K562 (cell line): ENCODE measurements at regions not wholly inside any gene's neighbourhood (a gene's known extent, or its start where the extent isn't known, plus 50 kb on each side); places are given as distances from the start of the nearest gene placed in this dataset.

ENCODE experiments used
- ATAC-seq: fragments of 200-7000 bp; cut with Tn5 transposase; 3 replicates; pipeline ENCODE4 v1.9.1; 2020; ENCODE audit warnings: moderate library complexity
- BruUV-seq: library from RNA; stranded (reverse); fragments of 400-500 nt; replicated peaks from 2 replicates; lab custom pipeline; 2021; lab: Mats Ljungman, UMichigan
- CTCF ChIA-PET: fragments of 300-600 bp; formaldehyde crosslinking; extraction: SDS; loops from one replicate; lab custom pipeline; 2021; ENCODE audit warnings: low intra/inter-chr PET ratio; lab: Yijun Ruan, JAX
- POLR2A ChIA-PET: fragments of 300-600, 350-650 bp; sonication (Branson Sonifier 250); formaldehyde crosslinking; extraction: SDS; loops from one replicate; lab custom pipeline; 2021; ENCODE audit warnings: antibody characterized with exemption, inconsistent platforms; lab: Yijun Ruan, JAX
- DNase-seq, 4 experiments: peaks; one replicate each; pipeline versions ENCODE4 v3.0.0 to v3.0.0-alpha.2; 2011 to 2018; ENCODE audit warnings: low spot score in 3 of 4, mixed read lengths in 3 of 4; ENCODE audit errors: extremely low read depth in 1 of 4
- FAIRE-seq: peaks from 2 replicates; lab custom pipeline; 2011; peaks lifted over from hg19 to GRCh38; lab: Jason Lieb, UNC
- H2AFZ ChIP-seq: 2 replicates; pipeline ENCODE4 v1.6.0; 2011; ENCODE audit warnings: low read depth, low read length, control low read depth, inconsistent platforms
- H3K27ac ChIP-seq: fragments of 200-600 bp; 3 replicates; pipeline ENCODE4 v1.8.0; 2011; ENCODE audit warnings: low read depth, mild to moderate bottlenecking, control low read depth, inconsistent platforms, low read length, moderate library complexity, mixed read lengths; ENCODE audit errors: extremely low read depth
- H3K27me3 ChIP-seq, 2 experiments: fragments of 300-600 bp in 1 of 2; 2 replicates in 1 of 2; 3 replicates in 1 of 2; pipeline versions ENCODE4 v1.6.0 to v1.8.0; 2011; ENCODE audit warnings: inconsistent platforms in 2 of 2, low read length in 2 of 2, mild to moderate bottlenecking in 1 of 2, mixed read lengths in 1 of 2, moderate library complexity in 1 of 2; ENCODE audit not compliant: control insufficient read depth in 2 of 2, insufficient read depth in 2 of 2
- H3K36me3 ChIP-seq: fragments of 300-600 bp; 3 replicates; pipeline ENCODE4 v1.8.0; 2011; ENCODE audit warnings: mild to moderate bottlenecking, low read length, inconsistent platforms; ENCODE audit not compliant: control insufficient read depth, insufficient read depth
- H3K4me1 ChIP-seq, 2 experiments: fragments of 200-600 bp in 1 of 2; replicated peaks in 1 of 2; 2 replicates in 1 of 2; 3 replicates in 1 of 2; pipeline versions ENCODE4 v1.5.1 to v1.8.0; 2011; ENCODE audit warnings: inconsistent platforms in 2 of 2, low read length in 2 of 2, mild to moderate bottlenecking in 1 of 2, mixed read lengths in 1 of 2, moderate library complexity in 1 of 2; ENCODE audit not compliant: control insufficient read depth in 2 of 2, insufficient read depth in 2 of 2
- H3K4me2 ChIP-seq: 2 replicates; pipeline ENCODE4 v1.6.1; 2011; ENCODE audit warnings: low read length, control low read depth, inconsistent platforms, mixed read lengths; ENCODE audit not compliant: insufficient read depth
- H3K4me3 ChIP-seq: fragments of 200-600 bp; sonication (generic), shearing (Covaris generic); 2 replicates; pipeline ENCODE4 v1.5.1; 2016; ENCODE audit warnings: control low read depth, inconsistent platforms
- H3K79me2 ChIP-seq: fragments of 200-600 bp; 3 replicates; pipeline ENCODE4 v1.8.0; 2011; ENCODE audit warnings: low read length, inconsistent platforms; ENCODE audit not compliant: control insufficient read depth, insufficient read depth
- H3K9ac ChIP-seq, 2 experiments: 2 replicates each; pipeline versions ENCODE4 v1.6.0 to v1.6.1; 2011; ENCODE audit warnings: low read depth in 2 of 2, low read length in 2 of 2, control low read depth in 1 of 2, inconsistent platforms in 1 of 2, mild to moderate bottlenecking in 1 of 2, mixed read lengths in 1 of 2; ENCODE audit not compliant: insufficient read depth in 1 of 2
- H3K9me1 ChIP-seq: one replicate; pipeline ENCODE4 v1.6.0; 2011; ENCODE audit warnings: inconsistent platforms, mild to moderate bottlenecking, low read length, moderate library complexity; ENCODE audit not compliant: control insufficient read depth, insufficient read depth
- H3K9me3 ChIP-seq: replicated peaks from 2 replicates; pipeline ENCODE4 v1.5.1; 2011; ENCODE audit warnings: low read depth, low read length, inconsistent platforms; ENCODE audit not compliant: control insufficient read depth, insufficient read depth
- H4K20me1 ChIP-seq: replicated peaks from 2 replicates; pipeline ENCODE4 v1.6.1; 2011; ENCODE audit warnings: low read length, inconsistent platforms, mixed read lengths; ENCODE audit not compliant: control insufficient read depth, insufficient read depth
- MIER1 ChIP-seq: fragments of 450-650 bp; IDR thresholded peaks from 2 replicates; pipeline ENCODE4 v1.6.1; 2016; ENCODE audit warnings: antibody characterized with exemption, mild to moderate bottlenecking, low read depth
- NUFIP1 ChIP-seq: fragments of 450-650 bp; IDR thresholded peaks from 2 replicates; pipeline ENCODE4 v1.6.1; 2018; ENCODE audit not compliant: partially characterized antibody
- TCF3 ChIP-seq: sonication (generic); formaldehyde crosslinking; IDR thresholded peaks from 2 replicates; pipeline ENCODE4 v1.4.0; 2020; ENCODE audit warnings: mild to moderate bottlenecking, missing genetic modification reagents
- ZNF140 ChIP-seq: fragments of 250-450 bp; sonication (Bioruptor Pico); IDR thresholded peaks from 2 replicates; pipeline ENCODE4 v1.8.0; 2021; ENCODE audit warnings: moderate library complexity, mild to moderate bottlenecking, inconsistent platforms
- ZNF146 ChIP-seq: IDR thresholded peaks from one replicate; pipeline ENCODE4 v1.6.1; 2018; ENCODE audit warnings: missing compliant biosample characterization; ENCODE audit not compliant: unreplicated experiment
- WGBS: fragments of 100-300 bp; shearing (Covaris generic); methylation state at CpG from one replicate; pipeline ENCODE4 v1.1.6; 2016; ENCODE audit warnings: low coverage, mixed read lengths; ENCODE audit not compliant: insufficient coverage; ENCODE audit errors: missing lambda C conversion rate; 5-methylcytosine and 5-hydroxymethylcytosine counted together
- in situ Hi-C: fragments of 300-500 bp; cut with MboI; formaldehyde crosslinking; loops from 4 replicates; pipeline ENCODE4 v1.15.0; 2018; ENCODE audit warnings: inconsistent platforms, mixed read lengths
- intact Hi-C: fragments of 100-400 bp; cut with micrococcal nuclease; formaldehyde crosslinking; loops from 2 replicates; pipeline ENCODE4 v1.14.2; 2022
- TF ChIP-seq, protein P1 (sequence below): sonication (generic); formaldehyde crosslinking; IDR thresholded peaks from 2 replicates; pipeline ENCODE4 v1.8.0; 2023; ENCODE audit warnings: missing genetic modification reagents, mild to moderate bottlenecking, borderline replicate concordance

DNA sequence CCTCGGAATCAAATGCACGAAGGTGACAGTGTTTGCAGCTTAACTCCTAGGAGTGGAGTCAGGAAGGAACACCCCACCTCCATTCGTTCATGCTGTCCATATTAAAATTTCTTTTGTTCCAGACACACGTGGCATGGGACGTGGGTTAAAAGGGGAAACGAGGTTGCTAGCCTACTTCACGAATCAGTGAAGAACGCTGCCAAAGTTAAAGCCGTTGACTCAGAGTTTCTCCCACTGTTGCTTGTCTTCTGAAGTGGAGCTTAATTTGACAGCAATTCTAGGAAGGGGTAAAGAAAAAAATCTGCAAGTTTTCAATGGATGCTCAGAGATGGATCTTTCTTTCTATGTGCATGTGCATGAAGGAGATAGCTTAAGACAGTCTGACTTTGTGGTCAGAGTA, 499.1 kb downstream of the CD83 start:
- BruUV-seq, result no TSS peak
- H2AFZ ChIP-seq, result no peak overlapping the region
- 46% methylated on average over 9 of the region's 9 CpGs for WGBS
- H3K27me3 ChIP-seq, result no peaks in the 10 kb centered on the region
- H3K9me1 ChIP-seq, result no peaks in the 10 kb centered on the region
- DNase-seq (no peak), ATAC-seq (no peak), FAIRE-seq (no peak)
- TF ChIP-seq ZNF146 (CRISPR knock-in tag) (no peak), MIER1 (no peak), ZNF140 (CRISPR knock-in tag) (no peak), TCF3 (CRISPR knock-in tag) (0 out of 2 replicates have a peak, but pooled peaks have one; percentile 19), NUFIP1 (no peak)
- TF ChIP-seq, protein P1, sequence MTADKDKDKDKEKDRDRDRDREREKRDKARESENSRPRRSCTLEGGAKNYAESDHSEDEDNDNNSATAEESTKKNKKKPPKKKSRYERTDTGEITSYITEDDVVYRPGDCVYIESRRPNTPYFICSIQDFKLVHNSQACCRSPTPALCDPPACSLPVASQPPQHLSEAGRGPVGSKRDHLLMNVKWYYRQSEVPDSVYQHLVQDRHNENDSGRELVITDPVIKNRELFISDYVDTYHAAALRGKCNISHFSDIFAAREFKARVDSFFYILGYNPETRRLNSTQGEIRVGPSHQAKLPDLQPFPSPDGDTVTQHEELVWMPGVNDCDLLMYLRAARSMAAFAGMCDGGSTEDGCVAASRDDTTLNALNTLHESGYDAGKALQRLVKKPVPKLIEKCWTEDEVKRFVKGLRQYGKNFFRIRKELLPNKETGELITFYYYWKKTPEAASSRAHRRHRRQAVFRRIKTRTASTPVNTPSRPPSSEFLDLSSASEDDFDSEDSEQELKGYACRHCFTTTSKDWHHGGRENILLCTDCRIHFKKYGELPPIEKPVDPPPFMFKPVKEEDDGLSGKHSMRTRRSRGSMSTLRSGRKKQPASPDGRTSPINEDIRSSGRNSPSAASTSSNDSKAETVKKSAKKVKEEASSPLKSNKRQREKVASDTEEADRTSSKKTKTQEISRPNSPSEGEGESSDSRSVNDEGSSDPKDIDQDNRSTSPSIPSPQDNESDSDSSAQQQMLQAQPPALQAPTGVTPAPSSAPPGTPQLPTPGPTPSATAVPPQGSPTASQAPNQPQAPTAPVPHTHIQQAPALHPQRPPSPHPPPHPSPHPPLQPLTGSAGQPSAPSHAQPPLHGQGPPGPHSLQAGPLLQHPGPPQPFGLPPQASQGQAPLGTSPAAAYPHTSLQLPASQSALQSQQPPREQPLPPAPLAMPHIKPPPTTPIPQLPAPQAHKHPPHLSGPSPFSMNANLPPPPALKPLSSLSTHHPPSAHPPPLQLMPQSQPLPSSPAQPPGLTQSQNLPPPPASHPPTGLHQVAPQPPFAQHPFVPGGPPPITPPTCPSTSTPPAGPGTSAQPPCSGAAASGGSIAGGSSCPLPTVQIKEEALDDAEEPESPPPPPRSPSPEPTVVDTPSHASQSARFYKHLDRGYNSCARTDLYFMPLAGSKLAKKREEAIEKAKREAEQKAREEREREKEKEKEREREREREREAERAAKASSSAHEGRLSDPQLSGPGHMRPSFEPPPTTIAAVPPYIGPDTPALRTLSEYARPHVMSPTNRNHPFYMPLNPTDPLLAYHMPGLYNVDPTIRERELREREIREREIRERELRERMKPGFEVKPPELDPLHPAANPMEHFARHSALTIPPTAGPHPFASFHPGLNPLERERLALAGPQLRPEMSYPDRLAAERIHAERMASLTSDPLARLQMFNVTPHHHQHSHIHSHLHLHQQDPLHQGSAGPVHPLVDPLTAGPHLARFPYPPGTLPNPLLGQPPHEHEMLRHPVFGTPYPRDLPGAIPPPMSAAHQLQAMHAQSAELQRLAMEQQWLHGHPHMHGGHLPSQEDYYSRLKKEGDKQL, result no peak
- intact Hi-C loops, result no loop called here
- ChIA-PET POLR2A (interaction anchor here (0.6 to 1.5 kb wide), 2 partner anchors 40 to 405 kb away, joined by 3 read pairs; no protein-coding TSS in a partner anchor), CTCF (no interaction called here)
- no peaks in the 10 kb centered on the region for H3K79me2 ChIP-seq
- H3K27ac ChIP-seq, result no peak overlapping the region
- H3K4me3 ChIP-seq, result no peak overlapping the region
- H3K36me3 ChIP-seq, result no peaks in the 10 kb centered on the region
- H3K4me2 ChIP-seq, result no peak overlapping the region
- in situ Hi-C loops, result no loop called here
- no peaks in the 10 kb centered on the region for H4K20me1 ChIP-seq
- H3K4me1 ChIP-seq, result peaks cover 18% of the 10 kb centered on the region in 2 experiments; a peak in 4 of 5 replicates
- no peak overlapping the region for H3K9ac ChIP-seq
- 0 out of 2 replicates have a peak, but pooled peaks cover 2% of the 10 kb centered on the region for H3K9me3 ChIP-seq
